GM19372 (cell line): ENCODE measurements at regions not wholly inside any gene's neighbourhood (a gene's known extent, or its start where the extent isn't known, plus 50 kb on each side); places are given as distances from the start of the nearest gene placed in this dataset.
"Not testable (repeated sequence)": the region's sequence is repeated elsewhere in the genome, so short reads cannot be mapped to it uniquely, and the experiment has no call there.

ENCODE experiments used
- ATAC-seq: cut with Tn5 transposase; IDR thresholded peaks from one replicate; pipeline ENCODE4 v1.9.1; 2021; ENCODE audit warnings: mild to moderate bottlenecking, low read depth, moderate library complexity; ENCODE audit not compliant: unreplicated experiment

GRCh38 chr7:11988186-11988585, 156.2 kb upstream of the THSD7A start:
- no peak for ATAC-seq

DNA sequence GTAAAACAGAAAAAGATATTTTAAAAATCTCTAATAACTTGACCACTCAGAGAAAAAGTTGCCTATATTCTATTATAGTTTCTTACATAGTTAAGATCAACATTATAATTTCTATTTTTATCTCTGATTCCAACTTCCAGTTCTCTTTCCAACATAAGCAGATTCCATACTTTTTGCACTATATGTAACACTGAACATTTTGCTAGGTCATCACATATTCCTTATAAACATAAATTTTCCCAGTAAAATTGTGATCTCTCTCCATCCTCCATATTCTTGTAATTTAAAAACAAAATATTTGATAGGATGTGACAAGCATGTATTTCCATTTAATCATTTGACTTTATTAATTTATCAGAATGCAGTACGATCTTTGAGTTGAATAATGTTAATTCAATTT, 170.4 kb upstream of the THSD7A start:
- no peak for ATAC-seq

GRCh38 chr7:12004581-12004980, 172.6 kb upstream of the THSD7A start:
- ATAC-seq, result no peak

DNA sequence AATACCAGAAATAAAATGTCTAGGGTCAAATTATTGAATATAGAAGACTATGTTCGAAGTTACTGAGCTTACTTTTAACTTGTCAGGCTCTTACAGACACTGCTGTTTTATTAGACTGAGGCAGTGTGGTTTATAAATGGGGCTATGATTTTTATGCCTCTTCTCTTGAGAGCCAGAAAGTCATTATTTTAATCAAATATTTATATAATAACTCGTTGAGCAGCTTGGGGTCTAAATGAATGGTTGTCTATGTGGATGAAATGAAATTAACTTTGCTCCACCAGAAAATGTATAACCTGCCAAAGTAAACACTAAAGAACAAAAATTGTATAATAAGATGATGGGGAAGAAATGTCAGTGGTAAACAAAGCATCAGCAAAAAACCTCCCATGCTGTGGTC, 175.6 kb upstream of the THSD7A start:
- ATAC-seq, result no peak

- no peak for ATAC-seq
Observed at GRCh38 chr7:12013983-12014382, 182.0 kb upstream of the THSD7A start.

DNA sequence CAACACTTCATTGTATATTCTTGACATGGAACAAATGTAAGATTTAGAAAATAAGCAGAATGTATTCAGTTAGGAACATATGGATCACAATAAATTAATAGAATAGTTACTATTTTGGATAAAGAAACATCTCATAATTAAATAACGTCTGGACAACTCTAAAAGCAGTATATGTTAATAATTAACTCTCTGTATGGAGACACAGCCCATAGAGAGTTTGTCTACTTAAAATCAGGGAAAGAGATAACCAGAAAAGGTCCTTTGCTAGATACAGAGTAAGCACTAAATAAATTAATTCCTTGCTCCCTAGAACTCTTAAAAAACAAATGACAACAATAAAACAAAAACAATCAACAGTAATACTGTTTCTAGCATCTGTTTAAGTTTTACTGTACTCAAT, 184.4 kb upstream of the THSD7A start:
- no peak for ATAC-seq

DNA sequence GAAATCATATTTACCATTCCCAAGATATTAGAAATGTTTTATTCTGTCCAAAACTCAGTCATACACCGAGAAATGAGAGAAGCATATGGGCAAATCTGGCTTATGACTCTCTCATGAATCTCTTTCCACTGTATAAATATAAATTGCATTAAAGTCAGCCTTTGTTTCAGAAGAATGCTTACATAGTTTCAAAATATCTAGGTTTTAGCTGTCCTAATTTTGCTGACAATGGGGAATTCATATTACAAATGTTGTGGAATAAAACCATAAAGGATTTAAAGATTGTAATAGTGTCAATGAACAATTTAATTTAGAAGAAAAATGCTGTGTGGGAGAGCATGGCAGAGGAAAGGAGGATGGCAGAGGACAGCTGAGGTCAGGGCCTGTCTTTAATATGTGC, 185.0 kb upstream of the THSD7A start:
- ATAC-seq, result no peak

DNA sequence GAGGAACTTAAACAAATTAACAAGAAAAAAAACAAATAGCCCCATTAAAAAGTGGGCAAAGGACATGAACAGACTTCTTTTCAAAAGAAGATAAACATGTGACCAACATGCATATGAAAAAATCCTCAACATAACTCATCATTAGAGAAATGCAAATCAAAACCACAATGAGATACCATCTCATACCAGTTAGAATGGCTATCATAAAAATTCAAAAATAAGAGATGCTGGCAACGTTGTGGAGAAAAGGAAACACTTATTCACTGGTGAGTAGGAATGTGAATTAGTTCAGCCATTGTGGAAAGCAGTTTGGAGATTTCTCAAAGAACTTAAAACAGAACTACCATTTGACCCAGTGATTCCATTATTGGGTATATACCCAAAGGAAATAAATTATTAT, 189.1 kb upstream of the TMEM106B start:
- ATAC-seq, result not testable (repeated sequence)

DNA sequence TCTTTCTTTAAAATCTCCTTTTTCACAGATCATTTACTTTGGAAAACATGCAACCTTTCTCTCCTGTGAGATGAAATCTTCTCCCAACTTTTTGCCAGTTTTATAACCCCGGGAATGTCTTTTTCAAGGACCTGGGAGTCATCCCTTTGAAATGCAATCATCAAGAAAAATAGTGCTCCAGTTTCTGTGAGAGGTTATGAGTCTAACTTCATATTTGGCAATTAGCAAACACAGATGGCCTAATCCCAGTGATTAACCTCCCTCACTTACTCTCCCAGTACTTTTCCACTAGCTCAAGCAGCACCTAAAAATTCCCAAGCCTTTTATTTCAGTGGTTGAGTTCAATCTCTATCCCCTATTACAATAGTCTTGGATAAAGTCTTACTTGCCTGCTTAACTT, 185.8 kb upstream of the TMEM106B start:
- ATAC-seq, result no peak

- ATAC-seq, result no peak
Observed at GRCh38 chr7:12028508-12028907, 182.6 kb upstream of the TMEM106B start.

GRCh38 chr7:12030116-12030515, 181.0 kb upstream of the TMEM106B start:
- no peak for ATAC-seq

DNA sequence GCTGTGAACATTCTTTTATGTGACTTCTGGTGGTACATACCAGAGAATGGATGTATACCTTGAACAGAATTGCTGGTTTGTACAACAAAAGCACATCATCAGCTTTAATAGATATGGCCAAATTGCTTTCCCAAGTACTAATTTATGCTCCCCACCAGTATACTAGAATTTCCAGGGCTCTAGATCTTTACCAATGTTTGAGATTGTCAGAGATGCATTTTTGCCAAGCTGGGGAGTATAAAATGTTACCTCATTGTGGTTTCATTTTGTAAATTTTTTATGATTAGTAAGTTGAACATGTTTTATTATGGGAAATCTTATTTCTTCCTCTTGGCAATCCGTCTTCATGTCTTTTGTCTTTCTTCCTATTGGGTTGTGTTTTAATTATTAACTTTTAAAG, 179.9 kb upstream of the TMEM106B start:
- ATAC-seq, result no peak

DNA sequence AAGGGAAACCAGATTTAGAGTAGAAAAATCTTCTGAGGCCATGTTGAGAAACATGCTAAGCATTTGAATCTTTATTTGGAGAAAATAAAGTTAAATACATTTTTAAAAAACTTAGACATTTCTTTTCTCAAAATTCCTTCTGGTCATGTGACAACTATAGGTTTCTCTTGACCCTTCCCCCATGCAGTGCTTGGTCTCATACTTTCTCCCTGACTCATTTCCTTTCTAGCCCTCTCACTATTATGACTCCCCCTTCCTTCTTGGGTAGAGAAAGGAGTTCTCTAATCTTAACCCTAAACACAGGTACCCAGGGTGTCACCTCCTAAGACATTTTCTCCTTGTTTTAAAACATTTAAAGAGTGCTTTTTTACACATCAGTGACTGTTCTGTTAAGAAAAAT, 179.5 kb upstream of the TMEM106B start:
- ATAC-seq, result no peak

GRCh38 chr7:12032146-12032545, 178.9 kb upstream of the TMEM106B start:
- ATAC-seq, result no peak

DNA sequence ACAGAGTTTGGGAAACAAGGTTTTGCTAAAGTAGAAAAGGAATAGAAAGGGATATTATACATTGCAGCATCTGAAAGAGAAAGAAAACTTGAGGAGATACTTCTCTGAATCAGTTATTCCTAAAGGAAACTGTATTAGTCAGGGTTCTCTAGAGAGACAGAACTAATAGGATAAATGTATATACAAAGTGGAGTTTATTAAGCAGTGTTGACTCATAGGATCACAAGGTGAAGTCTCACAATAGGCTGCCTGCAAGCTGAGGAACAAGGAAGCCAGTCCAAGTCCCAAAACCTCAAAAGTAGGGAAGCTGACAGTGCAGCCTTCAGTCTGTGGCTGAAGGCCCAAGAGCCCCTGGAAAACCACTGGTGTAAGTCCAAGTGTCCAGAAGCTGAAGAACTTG, 167.6 kb upstream of the TMEM106B start:
- ATAC-seq, result not testable (repeated sequence)

DNA sequence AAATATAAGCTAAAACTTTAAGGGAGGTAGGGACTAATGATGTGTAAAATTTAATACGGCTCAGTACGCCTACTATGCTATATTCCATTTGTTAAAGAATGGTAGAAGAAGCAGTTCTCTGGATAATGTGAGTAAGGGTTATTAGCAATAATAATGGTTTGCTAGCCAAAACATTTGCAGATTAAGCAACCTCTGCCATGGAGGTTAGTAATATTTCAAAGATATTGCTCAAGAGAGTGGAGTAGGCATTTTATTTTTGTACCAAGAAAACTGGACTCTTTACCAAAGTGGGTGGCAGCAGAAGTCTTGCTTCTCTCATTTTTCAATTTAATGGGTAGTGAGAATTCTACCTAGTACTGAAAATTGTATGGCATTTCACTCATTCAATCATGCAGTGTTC, 158.9 kb upstream of the TMEM106B start:
- no peak for ATAC-seq

DNA sequence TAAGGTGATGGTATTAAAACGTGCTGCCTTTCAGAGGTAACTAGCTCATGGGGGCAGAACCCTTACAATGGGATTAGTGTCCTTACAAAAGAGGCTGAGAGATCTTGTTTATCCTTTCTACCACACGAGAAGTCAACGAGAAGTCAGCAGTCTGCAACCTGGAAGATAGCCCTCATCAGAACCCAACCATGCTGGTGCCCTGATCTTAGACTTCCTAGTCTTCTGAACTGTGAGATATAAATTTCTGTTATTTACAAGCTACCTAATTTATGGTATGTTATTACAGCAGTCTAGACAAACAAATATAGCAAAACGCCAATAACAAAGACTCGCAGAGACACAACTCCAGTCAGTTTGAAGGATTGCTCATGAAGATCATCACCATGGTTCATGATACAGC, 157.5 kb upstream of the TMEM106B start:
- no peak for ATAC-seq

GRCh38 chr7:12054830-12055229, 156.3 kb upstream of the TMEM106B start:
- no peak for ATAC-seq

DNA sequence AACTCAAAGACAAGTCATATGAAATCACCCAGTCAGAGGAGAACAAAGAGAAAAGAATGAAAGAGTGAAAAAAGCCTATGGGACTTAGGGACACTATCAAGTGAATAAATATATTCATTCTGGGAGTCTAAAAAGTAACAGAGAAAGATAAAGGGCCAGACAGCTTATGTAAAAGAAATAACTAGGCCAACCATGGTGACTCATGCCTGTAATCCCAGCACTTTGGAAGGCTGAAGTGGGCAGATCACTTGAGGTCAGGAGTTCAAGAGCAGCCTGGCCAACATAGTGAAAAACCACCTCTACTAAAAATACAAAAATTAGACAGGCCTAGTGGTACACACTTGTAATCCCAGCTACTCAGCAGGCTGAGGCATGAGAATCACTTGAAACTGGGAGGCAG, 154.7 kb upstream of the TMEM106B start:
- no peak for ATAC-seq

DNA sequence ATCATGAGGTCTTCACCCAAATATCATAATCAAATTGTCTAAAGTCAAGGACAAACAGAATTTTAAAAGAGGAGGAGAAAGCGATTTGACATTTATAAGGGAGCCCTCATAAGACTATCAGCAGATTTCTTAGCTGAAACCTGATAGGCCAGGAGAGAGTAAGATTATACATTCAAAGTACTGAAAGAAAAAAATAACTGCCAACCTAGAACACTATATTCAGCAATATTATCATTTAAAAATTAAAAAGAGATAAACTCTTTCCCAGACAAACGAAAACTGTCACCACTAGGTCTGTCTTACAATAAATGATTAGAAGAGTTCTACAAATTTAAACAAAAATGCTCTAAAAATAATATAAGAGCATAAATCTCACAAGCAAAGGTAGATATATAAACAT, 154.1 kb upstream of the TMEM106B start:
- no peak for ATAC-seq

DNA sequence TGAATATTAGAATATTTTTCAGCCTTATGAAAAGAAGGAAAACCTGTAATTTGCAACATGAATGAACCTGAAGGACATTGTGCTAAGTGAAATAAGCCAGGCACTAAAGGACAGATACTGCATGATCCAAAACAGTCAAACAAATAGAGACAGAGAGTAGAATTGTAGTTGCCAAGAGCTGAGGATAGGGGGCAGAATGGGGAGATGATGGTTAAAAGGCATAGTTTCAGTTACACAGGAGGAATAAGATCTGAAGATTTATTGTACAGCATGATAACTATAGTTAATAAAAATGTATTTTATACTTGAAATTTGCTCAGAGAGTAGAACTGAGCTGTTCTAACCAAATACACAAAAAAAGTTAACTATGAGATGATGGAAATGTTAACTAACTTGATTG, 149.0 kb upstream of the TMEM106B start:
- ATAC-seq, result no peak

GRCh38 chr7:12064586-12065127, 146.4 kb upstream of the TMEM106B start:
- ATAC-seq, result no peak

DNA sequence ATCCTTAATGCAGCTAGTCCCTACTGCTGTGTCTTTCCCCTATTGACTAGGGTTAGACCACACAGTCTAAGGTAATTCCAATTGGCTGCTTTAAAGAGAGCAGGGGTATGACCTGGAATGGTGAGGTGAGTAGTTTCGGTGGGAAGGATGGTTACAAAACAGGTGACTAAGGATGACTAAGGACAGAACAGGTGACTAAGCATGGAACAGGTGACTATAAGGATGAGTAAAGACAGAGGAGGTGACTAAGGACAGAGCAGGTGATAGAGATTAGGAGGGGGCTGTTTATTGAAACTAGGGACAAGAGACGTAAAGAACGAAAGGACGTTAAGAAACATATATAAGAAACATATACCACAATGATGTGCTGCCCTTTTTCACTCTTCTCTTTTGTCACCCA, 145.1 kb upstream of the TMEM106B start:
- ATAC-seq, result no peak
